ENCODE measurements at regions not wholly inside any gene's neighbourhood (a gene's known extent, or its start where the extent isn't known, plus 50 kb on each side); places are given as distances from the start of the nearest gene placed in this dataset.

- TF ChIP-seq POLR2A (IDR thresholded peaks at IDR 0.05; ENCODE audit: borderline replicate concordance, extremely low read depth, insufficient read depth, insufficient read length) = no peak
- TF ChIP-seq POLR2AphosphoS5 (IDR thresholded peaks at IDR 0.05; ENCODE audit: low read depth, low read length) = no peak
- no peak for TF ChIP-seq EZH2phosphoT487 (IDR thresholded peaks at IDR 0.05; ENCODE audit: borderline replicate concordance)
- no peak for TF ChIP-seq CTCF (IDR thresholded peaks at IDR 0.05 in 2 of 3, conservative IDR thresholded peaks at IDR 0.05 in 1 of 3; ENCODE audit: borderline replicate concordance in 1 of 3, insufficient read depth in 1 of 3, low read depth in 2 of 3, low read length in 2 of 3)
These were observed 97.4 kb downstream of the SNX5 start for GRCh38 chr20:17871181-17871580.

All from HCT116 (cell line).